ENCODE measurements at regions not wholly inside any gene's neighbourhood (a gene's known extent, or its start where the extent isn't known, plus 50 kb on each side); places are given as distances from the start of the nearest gene placed in this dataset.

- DNase-seq (ENCODE audit: low read depth, low spot score), result no peak
- H3K4me3 ChIP-seq (ENCODE audit: low read depth, low read length), result no peak overlapping the region
- in situ Hi-C loops (cut with HindIII; ENCODE audit: low sequenced_read_pairs), result no loop called here
- no peak for TF ChIP-seq CTCF (IDR thresholded peaks at IDR 0.05; ENCODE audit: low read depth, low read length)
Observed at GRCh38 chr1:198054510-198054909, 102.3 kb upstream of the NEK7 start.

GRCh38 chr1:198056255-198056654 is 100.5 kb upstream of the NEK7 start:
- H3K4me3 ChIP-seq (ENCODE audit: low read depth, low read length), result no peak overlapping the region
- in situ Hi-C loops (cut with HindIII; ENCODE audit: low sequenced_read_pairs), result no loop called here
- no peak for DNase-seq (ENCODE audit: low read depth, low spot score)
- TF ChIP-seq CTCF (IDR thresholded peaks at IDR 0.05; ENCODE audit: low read depth, low read length), result peak; percentile 27

DNA sequence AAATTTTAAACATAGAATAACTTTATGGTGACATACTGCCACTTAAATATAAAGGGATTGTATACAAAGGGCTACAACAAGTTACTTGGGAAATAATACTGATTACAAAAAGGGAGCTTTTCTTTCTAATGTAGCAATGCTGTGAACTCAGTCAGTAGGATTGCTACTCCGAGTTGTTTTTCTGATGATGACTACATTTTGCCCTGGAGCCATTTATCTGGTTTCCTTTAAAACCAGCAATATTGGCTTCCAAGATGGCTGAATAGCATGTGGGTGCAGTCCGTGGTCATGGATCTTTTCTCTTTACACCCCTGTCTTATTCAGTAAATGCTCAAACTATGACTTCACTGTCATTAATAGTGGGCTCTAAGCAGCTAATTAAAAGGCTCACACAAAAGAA is 92.6 kb upstream of the NEK7 start:
- in situ Hi-C loops (cut with HindIII; ENCODE audit: low sequenced_read_pairs), result no loop called here
- TF ChIP-seq CTCF (IDR thresholded peaks at IDR 0.05; ENCODE audit: low read depth, low read length), result no peak

DNA sequence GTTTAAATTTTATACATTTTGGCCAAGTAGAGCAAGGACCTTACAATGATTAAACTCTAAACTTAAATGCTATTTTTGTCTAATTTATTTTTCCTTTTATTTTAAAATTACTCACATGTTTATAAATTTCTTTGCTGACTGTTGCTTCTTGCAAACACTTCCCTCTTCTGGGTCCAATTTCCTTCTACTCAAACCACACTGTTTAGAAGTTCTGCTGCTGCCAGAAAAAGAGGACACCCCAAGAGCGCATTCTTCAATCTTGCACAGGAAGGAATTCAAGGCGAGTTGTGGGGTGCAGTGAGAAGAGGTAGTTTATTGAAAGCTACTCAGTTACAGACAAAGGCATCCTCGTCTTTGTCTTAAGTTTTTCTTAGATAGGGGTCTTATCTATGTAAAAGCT is 88.5 kb upstream of the NEK7 start:
- DNase-seq (ENCODE audit: low read depth, low spot score), result no peak
- in situ Hi-C loops (cut with HindIII; ENCODE audit: low sequenced_read_pairs), result no loop called here
- TF ChIP-seq CTCF (IDR thresholded peaks at IDR 0.05; ENCODE audit: low read depth, low read length), result no peak
- H3K4me3 ChIP-seq (ENCODE audit: low read depth, low read length), result no peak overlapping the region

More for the DNA sequence above, 92.6 kb upstream of the NEK7 start:
- DNase-seq (ENCODE audit: low read depth, low spot score), result no peak
- no peak overlapping the region for H3K4me3 ChIP-seq (ENCODE audit: low read depth, low read length)

GRCh38 chr1:198072177-198072576 is 84.6 kb upstream of the NEK7 start:
- in situ Hi-C loops (cut with HindIII; ENCODE audit: low sequenced_read_pairs), result no loop called here
- no peak overlapping the region for H3K4me3 ChIP-seq (ENCODE audit: low read depth, low read length)
- DNase-seq (ENCODE audit: low read depth, low spot score), result no peak
- TF ChIP-seq CTCF (IDR thresholded peaks at IDR 0.05; ENCODE audit: low read depth, low read length), result peak; percentile 32

DNA sequence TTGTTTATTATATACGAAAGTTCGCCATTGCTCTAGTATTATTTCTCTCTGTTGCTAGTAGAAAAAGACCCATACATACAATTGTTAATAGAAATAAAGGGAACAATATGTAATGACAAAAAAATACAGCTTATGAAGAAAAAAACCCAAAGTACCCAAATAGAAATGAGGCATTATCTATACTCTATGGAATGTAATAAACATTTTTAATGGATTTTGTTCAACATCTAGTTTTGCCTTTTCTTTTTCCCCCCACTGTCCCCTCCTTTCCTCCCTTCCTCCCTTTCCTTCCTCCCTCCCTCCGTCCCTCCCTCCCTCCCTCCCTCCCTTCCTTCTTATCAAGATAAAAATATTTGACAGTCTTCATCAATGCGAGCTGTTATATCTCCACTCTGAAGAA is 81.5 kb upstream of the NEK7 start:
- no peak overlapping the region for H3K4me3 ChIP-seq (ENCODE audit: low read depth, low read length)
- no peak for TF ChIP-seq CTCF (IDR thresholded peaks at IDR 0.05; ENCODE audit: low read depth, low read length)
- DNase-seq (ENCODE audit: low read depth, low spot score), result no peak
- in situ Hi-C loops (cut with HindIII; ENCODE audit: low sequenced_read_pairs), result no loop called here

- in situ Hi-C loops (cut with HindIII; ENCODE audit: low sequenced_read_pairs), result no loop called here
- H3K4me3 ChIP-seq (ENCODE audit: low read depth, low read length), result no peak overlapping the region
- no peak for TF ChIP-seq CTCF (IDR thresholded peaks at IDR 0.05; ENCODE audit: low read depth, low read length)
- no peak for DNase-seq (ENCODE audit: low read depth, low spot score)
Observed at GRCh38 chr1:198079432-198079951, 77.3 kb upstream of the NEK7 start.

Data from astrocyte of the spinal cord (primary cell).